ENCODE measurements at regions not wholly inside any gene's neighbourhood (a gene's known extent, or its start where the extent isn't known, plus 50 kb on each side); places are given as distances from the start of the nearest gene placed in this dataset.

- ATAC-seq (no peak), DNase-seq (no peak)
- TF ChIP-seq POLR2A (IDR thresholded peaks at IDR 0.05) (no peak), CTCF (IDR thresholded peaks at IDR 0.05) (no peak)
- intact Hi-C loops (cut with DNase I), result no loop called here
- Histone ChIP-seq H3K9me3 (no peaks in the 10 kb centered on the region), H3K27ac (no peak overlapping the region), H3K4me1 (no peaks in the 10 kb centered on the region), H3K36me3 (no peaks in the 10 kb centered on the region), H3K27me3 (peaks cover 0 to 33% (median 3%) of the 10 kb centered on the region in 9 donors), H3K4me3 (no peak overlapping the region)
- WGBS, 4 donors, result 52 to 57% (median 55%) methylated on average over 6 of the region's 6 CpGs
Measured at GRCh38 chr14:96666088-96666487, 131.1 kb upstream of the VRK1 start.

GRCh38 chr14:96670391-96670790, 126.8 kb upstream of the VRK1 start:
- H3K36me3 ChIP-seq, result no peaks in the 10 kb centered on the region
- DNase-seq (no peak), ATAC-seq (no peak)
- WGBS, 4 donors, result 69 to 85% (median 80%) methylated on average over 2 of the region's 2 CpGs
- no peaks in the 10 kb centered on the region for H3K9me3 ChIP-seq
- TF ChIP-seq POLR2A (IDR thresholded peaks at IDR 0.05) (no peak), CTCF (IDR thresholded peaks at IDR 0.05) (no peak)
- no peak overlapping the region for H3K4me3 ChIP-seq
- no peaks in the 10 kb centered on the region for H3K4me1 ChIP-seq
- intact Hi-C loops (cut with DNase I), result no loop called here
- H3K27me3 ChIP-seq, result peaks cover 0 to 21% (median 3%) of the 10 kb centered on the region in 9 donors
- no peak overlapping the region for H3K27ac ChIP-seq

- no peaks in the 10 kb centered on the region for H3K9me3 ChIP-seq
- H3K4me1 ChIP-seq, result no peaks in the 10 kb centered on the region
- H3K27ac ChIP-seq, result no peak overlapping the region
- no peak for TF ChIP-seq POLR2A (IDR thresholded peaks at IDR 0.05)
- TF ChIP-seq CTCF (IDR thresholded peaks at IDR 0.05), result no peak
- no peak overlapping the region for H3K4me3 ChIP-seq
- no peaks in the 10 kb centered on the region for H3K36me3 ChIP-seq
- intact Hi-C loops (cut with DNase I), result no loop called here
- H3K27me3 ChIP-seq, result peaks cover 0 to 19% (median 3%) of the 10 kb centered on the region in 9 donors
- ATAC-seq, result no peak
- no peak for DNase-seq
- WGBS, 4 donors, result 65 to 78% (median 69%) methylated on average over 3 of the region's 3 CpGs
Measured at GRCh38 chr14:96671218-96671617, 126.0 kb upstream of the VRK1 start.

GRCh38 chr14:96673706-96674105, 123.5 kb upstream of the VRK1 start:
- peaks cover 0 to 11% (median 0%) of the 10 kb centered on the region in 9 donors for H3K27me3 ChIP-seq
- whole genome bisulfite sequencing, 4 donors, result 82 to 90% (median 87%) methylated on average over 4 of the region's 4 CpGs
- intact Hi-C loops (cut with DNase I), result no loop called here
- TF ChIP-seq POLR2A (IDR thresholded peaks at IDR 0.05) (no peak), CTCF (IDR thresholded peaks at IDR 0.05) (no peak)
- H3K9me3 ChIP-seq, result no peaks in the 10 kb centered on the region
- DNase-seq, result no peak
- H3K36me3 ChIP-seq, result no peaks in the 10 kb centered on the region
- no peak overlapping the region for H3K27ac ChIP-seq
- ATAC-seq, result no peak
- no peak overlapping the region for H3K4me3 ChIP-seq
- no peaks in the 10 kb centered on the region for H3K4me1 ChIP-seq
